ENCODE measurements at regions not wholly inside any gene's neighbourhood (a gene's known extent, or its start where the extent isn't known, plus 50 kb on each side); places are given as distances from the start of the nearest gene placed in this dataset.
A peak's percentile ranks its signal among the peaks of the same experiment; 100 is the strongest.

GRCh38 chr1:168939947-168940223, 166.6 kb upstream of the ATP1B1 start:
- ATAC-seq (no peak), DNase-seq (ENCODE audit: missing footprints) (no peak)
- intact Hi-C loops (cut with DNase I): no loop called here

DNA sequence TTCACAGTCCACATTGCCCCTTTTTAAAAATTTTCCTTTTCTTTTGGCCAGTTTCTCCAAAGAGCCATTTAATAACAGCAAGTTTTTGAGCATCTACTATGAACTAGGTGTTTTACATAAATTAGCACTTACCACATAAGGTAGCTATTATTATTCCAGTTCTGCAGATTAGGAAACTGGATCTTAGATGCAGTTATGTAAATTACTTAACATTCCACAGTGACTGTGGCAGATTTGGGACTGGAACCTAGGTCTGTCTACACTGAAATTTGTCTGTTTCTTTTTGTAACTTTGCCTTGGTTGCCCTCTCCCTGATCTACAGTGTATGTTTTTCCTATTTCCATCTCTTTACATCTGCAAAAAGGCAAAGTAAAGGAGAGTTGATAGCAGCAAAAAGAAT, 164.8 kb upstream of the ATP1B1 start:
- intact Hi-C loops (cut with DNase I): no loop called here
- no peak for ATAC-seq
- no peak for DNase-seq (ENCODE audit: missing footprints)

GRCh38 chr1:168942165-168942564, 164.3 kb upstream of the ATP1B1 start:
- DNase-seq (ENCODE audit: missing footprints) (no peak), ATAC-seq (no peak)
- intact Hi-C loops (cut with DNase I): no loop called here

DNA sequence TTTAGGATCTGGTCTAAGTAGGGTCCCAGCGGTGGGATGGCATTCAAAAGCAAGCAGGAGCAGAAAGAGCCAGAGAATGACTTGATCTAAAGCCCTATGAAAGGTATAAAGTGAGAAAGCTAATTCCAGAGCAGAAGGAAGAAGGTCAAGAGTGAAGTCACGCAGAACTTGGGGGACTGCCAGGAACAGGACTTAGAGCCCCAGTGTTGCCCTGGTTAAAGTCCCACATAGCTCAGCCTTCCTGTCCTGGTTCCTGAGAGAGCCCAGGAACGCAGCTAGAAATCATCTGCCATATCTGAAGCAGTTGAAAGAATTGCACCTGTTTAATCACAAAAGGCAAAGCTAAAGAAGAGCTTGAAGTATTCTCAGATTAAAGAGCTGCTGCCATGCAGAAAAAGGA, 160.6 kb upstream of the ATP1B1 start:
- DNase-seq (ENCODE audit: missing footprints) (peak; percentile 64), ATAC-seq (peak; percentile 96)
- intact Hi-C loops (cut with DNase I): loop anchor here (1.0 kb wide), 1 partner anchor 159 kb away; no protein-coding TSS in a partner anchor

DNA sequence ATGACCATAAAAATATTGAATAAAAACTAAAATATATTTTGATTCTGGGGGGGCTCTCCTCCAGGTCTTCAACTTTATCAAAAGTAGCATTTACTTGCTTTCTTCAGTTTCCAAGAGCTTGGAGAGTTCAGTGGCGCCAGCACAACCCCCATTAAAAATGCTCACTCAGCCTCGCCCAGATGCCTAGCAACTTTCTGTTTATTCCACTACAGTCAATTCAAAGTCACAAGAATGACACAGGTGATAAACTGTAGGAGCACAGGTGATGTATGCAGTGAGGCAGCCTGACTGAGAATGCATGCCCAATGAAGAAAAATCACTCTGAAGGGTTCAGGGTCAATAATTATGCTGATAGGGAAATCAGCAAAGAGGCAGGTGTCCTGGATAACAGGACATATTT, 159.4 kb upstream of the ATP1B1 start:
- intact Hi-C loops (cut with DNase I): no loop called here
- no peak for ATAC-seq
- DNase-seq (ENCODE audit: missing footprints): no peak

GRCh38 chr1:168949672-168950071, 156.8 kb upstream of the ATP1B1 start:
- DNase-seq (ENCODE audit: missing footprints) (no peak), ATAC-seq (no peak)
- intact Hi-C loops (cut with DNase I): no loop called here

DNA sequence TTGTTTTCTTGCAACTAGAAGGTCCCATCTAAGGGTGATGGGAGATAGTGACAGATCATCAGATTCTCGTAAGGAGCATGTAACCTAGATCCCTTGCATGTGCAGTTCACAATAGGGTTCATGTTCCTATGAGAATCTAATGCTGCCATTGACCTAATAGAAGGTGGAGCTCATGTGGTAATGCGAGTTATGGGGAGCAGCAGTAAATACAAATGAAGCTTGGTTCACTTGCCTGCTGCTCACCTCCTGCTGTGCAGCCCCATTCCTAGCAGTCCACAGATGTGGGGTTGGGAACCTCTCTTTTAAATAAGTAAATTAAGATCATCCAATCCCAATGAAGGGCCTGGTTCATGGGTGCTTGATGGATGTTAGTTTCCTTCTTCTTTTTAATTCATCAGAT, 148.7 kb upstream of the ATP1B1 start:
- no peak for ATAC-seq
- intact Hi-C loops (cut with DNase I): no loop called here
- no peak for DNase-seq (ENCODE audit: missing footprints)

DNA sequence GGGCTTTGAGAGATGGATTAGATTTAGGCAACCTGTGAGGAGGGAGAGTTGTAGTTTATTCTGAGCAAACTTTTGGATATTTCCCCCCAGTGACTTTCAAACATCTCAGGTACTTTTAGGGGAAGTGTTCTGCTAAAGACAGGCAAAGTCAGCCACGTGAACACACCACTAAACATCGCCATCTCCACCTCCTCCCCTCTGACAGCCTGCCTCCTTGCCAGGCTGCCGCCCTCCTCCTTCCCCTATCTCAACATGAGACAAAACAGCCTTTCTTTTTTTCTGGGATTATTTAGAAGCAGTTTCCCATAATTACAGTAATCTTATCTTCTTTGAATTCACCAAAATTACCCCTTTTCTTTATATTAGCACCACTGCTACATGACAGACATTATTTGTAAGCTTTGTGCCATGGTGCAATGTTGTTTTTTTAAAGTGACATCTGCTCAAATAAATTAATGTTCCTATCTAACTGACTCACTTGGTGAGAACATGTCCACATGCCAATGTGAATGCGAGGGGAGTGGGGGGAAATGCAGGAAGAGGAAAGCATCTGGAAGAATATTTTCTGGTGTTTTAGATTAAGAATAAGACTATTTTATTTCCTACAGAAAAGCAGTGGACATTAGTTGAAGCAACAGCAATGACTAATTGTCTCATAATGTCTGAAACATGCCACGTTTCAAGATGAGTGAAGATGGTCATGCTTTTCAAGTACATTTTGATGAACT, 147.8 kb upstream of the ATP1B1 start:
- intact Hi-C loops (cut with DNase I): no loop called here
- ATAC-seq (no peak), DNase-seq (ENCODE audit: missing footprints) (no peak)

- intact Hi-C loops (cut with DNase I): no loop called here
- DNase-seq (ENCODE audit: missing footprints) (no peak), ATAC-seq (no peak)
Measured at GRCh38 chr1:168959382-168959781, 147.1 kb upstream of the ATP1B1 start.

DNA sequence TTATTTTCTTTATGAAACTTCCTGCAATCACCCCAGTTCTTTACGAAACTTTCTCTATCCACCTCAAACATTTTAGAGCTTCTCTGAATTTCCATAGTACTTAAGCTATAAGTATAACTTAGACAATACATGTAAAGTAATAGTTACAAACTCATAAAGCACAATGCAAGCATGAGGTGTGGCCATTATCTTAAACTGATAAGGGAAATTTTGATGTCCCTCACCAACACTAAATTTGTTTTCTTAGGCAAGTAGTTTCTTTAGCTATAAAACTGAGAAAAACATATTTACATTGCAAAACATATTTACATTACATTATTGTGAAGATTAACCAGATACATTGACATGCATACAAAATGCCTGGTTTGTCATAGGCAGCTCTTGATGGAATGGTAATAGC, 146.4 kb upstream of the ATP1B1 start:
- intact Hi-C loops (cut with DNase I): no loop called here
- DNase-seq (ENCODE audit: missing footprints) (no peak), ATAC-seq (no peak)

GRCh38 chr1:168960595-168960994, 145.9 kb upstream of the ATP1B1 start:
- DNase-seq (ENCODE audit: missing footprints): no peak
- ATAC-seq: peak; percentile 31

DNA sequence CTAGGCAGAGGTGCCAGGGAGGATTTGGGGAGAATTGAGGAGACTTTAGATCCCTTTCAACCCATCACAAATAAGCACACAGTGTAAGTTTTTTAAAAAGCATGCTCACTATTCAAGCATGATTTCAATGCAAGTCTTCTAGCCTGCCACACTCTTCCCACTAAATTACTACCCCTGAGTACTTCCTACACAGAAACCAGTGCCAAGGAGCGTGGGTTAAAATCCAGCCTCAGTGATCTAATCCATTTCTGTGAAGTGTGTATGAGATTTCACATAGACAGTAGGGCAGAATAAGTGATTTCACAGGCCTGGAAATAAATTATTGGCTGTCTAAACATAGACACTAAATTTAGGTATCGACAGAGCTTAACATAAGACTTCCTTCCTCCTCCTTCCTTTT, 142.9 kb upstream of the ATP1B1 start:
- ATAC-seq: no peak
- intact Hi-C loops (cut with DNase I): no loop called here

More at GRCh38 chr1:168960595-168960994, 145.9 kb upstream of the ATP1B1 start:
- intact Hi-C loops (cut with DNase I): no loop called here

GRCh38 chr1:168964478-168964877, 142.0 kb upstream of the ATP1B1 start:
- intact Hi-C loops (cut with DNase I): no loop called here
- no peak for ATAC-seq
- DNase-seq (ENCODE audit: missing footprints): no peak

More for the DNA sequence above, 142.9 kb upstream of the ATP1B1 start:
- no peak for DNase-seq (ENCODE audit: missing footprints)

- no peak for ATAC-seq
- DNase-seq (ENCODE audit: missing footprints): no peak
- intact Hi-C loops (cut with DNase I): no loop called here
Measured at GRCh38 chr1:168966217-168966616, 140.3 kb upstream of the ATP1B1 start.

- DNase-seq (ENCODE audit: missing footprints) (no peak), ATAC-seq (no peak)
- intact Hi-C loops (cut with DNase I): no loop called here
Measured at GRCh38 chr1:168966636-168967035, 139.9 kb upstream of the ATP1B1 start.

DNA sequence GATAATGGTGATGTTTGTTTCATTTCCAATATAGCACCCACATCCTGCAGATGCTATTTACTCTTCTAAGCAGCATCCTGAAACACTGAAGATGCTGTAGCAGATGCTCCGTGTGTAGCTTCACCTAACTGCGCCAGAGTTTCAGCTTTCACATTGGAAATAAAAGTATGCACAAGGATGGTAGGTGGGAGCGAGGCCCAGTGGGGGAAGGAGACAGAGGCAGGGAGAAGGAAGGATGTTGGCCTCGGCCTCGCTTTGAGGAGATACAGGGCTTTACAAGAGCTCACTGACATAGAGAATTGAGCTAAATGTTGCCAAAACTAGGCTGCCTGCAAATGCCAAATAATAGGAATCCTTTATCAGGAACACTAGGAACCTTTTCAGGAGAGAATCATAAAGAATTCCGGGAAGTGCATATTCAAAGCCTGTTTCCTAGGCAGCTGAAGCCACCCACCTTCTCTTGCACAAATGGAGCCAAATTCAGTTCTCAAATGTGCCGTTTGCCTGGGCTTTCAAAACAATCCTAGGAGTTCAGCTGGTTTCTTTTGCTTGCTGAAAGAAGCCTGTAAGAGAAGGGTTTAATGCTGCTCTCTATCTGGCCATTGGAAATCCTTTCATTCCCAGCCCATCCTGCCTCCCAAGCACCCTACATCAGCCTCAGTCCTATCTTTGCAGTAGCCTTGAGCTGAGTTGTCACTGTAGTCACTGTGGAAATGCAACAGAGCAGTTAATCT, 135.4 kb upstream of the ATP1B1 start:
- DNase-seq (ENCODE audit: missing footprints) (peak; percentile 58), ATAC-seq (no peak)
- intact Hi-C loops (cut with DNase I): no loop called here

- intact Hi-C loops (cut with DNase I): no loop called here
- DNase-seq (ENCODE audit: missing footprints) (no peak), ATAC-seq (no peak)
Measured at GRCh38 chr1:168972225-168972624, 134.3 kb upstream of the ATP1B1 start.

DNA sequence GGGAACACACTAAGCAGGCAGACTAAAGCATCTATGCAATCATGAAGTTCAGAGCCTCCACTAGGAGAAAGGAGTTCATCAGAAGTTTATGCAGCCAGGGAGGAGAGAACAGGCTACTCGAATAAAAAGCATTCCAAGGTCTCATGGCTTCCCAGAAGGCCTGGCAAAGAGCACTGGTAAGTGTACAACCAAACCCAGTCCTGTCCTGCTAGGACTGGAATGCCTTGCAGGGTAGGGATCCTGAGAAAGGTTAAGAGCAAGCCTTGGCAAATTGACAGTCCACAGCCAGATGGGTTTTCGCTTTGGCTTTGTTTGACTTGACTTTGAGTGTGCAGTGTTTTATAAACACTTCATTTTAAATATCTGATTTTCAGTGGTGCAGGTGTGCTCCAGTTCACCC, 133.6 kb upstream of the ATP1B1 start:
- DNase-seq (ENCODE audit: missing footprints) (no peak), ATAC-seq (no peak)
- intact Hi-C loops (cut with DNase I): no loop called here

DNA sequence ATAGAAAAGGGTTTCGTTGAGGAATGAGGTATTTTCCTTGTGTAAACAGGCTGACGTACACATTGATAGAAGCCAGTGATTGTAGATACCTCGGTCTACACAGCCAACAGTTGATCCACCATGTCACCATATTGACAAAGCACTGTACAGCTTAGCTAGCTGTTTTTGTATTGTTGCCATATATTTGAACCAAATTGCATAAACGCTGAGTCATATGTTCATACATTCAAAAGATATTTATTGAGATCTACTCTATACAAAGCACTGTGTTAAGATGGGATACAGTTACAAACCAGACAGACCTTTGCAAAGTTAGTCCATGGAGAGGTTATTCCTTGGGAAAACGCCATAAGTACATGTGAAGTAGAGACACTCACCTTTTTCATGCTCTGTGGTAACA, 132.4 kb upstream of the ATP1B1 start:
- ATAC-seq (no peak), DNase-seq (ENCODE audit: missing footprints) (no peak)
- intact Hi-C loops (cut with DNase I): no loop called here

- intact Hi-C loops (cut with DNase I): no loop called here
- DNase-seq (ENCODE audit: missing footprints) (no peak), ATAC-seq (no peak)
Measured at GRCh38 chr1:168974611-168975010, 131.9 kb upstream of the ATP1B1 start.

- no peak for ATAC-seq
- DNase-seq (ENCODE audit: missing footprints): no peak
- intact Hi-C loops (cut with DNase I): no loop called here
Measured at GRCh38 chr1:168976267-168976666, 130.2 kb upstream of the ATP1B1 start.

All from Right ventricle myocardium inferior (tissue), 1 donor.